GM18517 (cell line): ENCODE measurements at regions not wholly inside any gene's neighbourhood (a gene's known extent, or its start where the extent isn't known, plus 50 kb on each side); places are given as distances from the start of the nearest gene placed in this dataset.
A peak's percentile ranks its signal among the peaks of the same experiment; 100 is the strongest.

Experiments used
- ATAC-seq: cut with Tn5 transposase; IDR thresholded peaks from one replicate; pipeline ENCODE4 v1.9.1; 2021; ENCODE audit warnings: mild to moderate bottlenecking, moderate library complexity; ENCODE audit not compliant: unreplicated experiment

GRCh38 chr15:85305050-85305449 is 75.4 kb upstream of the AKAP13 start:
- no peak for ATAC-seq

DNA sequence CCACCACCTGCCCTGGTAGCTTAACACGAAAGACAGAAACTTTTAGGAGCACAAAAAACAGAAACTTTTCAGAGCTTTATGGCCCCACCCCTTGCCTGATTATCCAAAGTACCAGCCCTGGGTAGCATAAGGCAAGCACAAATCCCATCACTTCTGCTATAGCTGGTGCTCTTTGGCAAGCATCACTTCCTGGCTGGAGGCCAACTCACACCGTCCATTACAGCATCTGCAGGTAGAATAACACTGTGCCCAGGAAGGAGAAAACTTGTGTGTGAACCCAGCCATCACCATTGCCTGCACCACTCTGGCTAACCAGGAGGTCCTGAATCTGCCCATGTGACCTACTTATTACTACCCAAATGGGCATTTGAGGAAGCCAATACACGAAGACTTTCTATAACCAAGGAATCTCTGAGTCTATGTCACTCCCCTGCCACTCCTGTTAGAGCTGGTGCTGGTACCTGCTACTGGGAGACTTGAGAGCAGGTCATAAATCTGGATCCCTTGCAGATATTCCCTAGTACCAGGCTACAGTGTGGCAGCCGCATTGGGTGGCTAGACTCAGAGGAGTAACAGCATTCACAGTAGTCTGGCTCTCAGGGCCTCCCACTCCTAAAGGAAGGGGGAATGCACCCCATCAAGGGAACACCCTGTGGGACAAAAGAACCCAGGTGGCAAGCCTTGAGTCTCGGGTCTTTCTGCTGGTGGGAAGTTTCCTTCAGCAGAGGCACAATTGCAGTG is 73.3 kb upstream of the AKAP13 start:
- no peak for ATAC-seq

DNA sequence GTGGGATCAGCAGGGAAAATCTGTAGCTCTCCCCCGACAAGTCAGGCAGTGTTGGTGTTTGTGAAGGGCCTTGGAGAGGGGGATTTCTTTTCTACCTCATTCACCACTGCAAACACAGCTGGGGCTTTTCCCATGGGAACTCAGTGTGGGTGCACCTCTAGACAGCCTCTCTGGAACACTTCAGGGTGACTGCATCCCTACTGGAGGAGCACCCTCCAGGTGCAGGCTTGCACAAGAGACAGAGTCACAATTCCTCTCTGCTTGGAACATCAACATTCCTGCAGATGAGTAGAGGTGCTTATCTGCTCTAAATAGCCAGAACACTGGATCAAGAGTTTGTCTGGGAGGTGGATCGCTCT is 72.7 kb upstream of the AKAP13 start:
- no peak for ATAC-seq

DNA sequence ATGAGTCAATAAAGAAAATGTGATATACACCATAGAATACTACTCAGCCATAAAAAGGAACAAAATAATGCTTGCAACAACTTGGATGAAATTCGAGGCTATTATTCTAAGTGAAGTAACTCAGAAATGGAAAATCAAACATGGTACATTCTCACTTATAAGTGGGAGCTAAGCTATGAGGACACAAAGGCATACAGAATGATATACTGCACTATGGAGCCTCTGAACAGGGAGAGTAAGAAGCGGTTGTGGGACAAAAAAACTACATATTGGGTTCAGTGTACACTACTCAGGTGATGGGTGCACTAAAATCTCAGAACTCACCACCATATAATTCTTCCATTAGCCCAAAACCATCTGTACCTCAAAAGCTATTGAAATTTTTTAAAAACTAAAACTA is 68.8 kb upstream of the AKAP13 start:
- no peak for ATAC-seq

GRCh38 chr15:85312486-85312885 is 67.9 kb upstream of the AKAP13 start:
- peak; percentile 94 for ATAC-seq

DNA sequence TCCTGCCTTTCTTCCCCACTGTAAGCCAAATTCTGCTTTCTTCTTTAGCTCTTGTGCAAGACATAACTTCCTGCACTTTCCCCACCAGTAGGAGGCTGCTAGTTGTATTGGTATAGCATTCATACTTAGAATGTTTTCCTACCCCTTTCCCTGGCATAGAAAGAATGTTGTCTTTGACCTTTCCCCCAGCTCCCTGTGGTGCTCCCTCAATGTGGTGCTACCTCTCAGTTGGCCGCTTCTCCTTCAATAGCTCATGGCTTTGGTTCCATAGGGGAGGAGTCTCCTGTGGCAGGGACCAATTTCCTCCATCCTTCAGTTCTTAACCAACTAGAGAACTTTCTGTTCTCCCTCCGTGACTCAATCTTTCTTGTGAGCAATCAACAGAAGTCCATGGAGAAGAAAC is 67.5 kb upstream of the AKAP13 start:
- no peak for ATAC-seq

- ATAC-seq = no peak
Observed at GRCh38 chr15:85313339-85313738, 67.1 kb upstream of the AKAP13 start.

DNA sequence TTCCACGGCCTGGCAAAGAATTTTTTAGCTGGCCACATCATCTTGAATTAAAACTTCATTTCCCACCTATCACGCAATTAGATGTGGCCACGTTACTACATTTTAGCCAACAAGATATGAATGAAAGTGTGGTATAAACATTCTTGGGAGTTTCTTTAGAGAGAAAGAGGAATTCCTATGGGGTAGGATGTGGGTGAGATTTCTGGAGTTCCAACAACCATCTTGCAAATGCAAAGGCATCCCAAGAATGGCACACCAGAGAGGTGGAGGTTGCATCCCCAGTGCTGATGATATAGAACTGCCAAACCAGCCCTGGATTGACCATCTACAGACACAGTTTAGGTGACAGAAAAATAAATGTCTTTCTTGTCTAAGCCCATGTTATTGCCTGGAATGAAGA is 66.3 kb upstream of the AKAP13 start:
- ATAC-seq = no peak

- ATAC-seq = no peak
Observed at GRCh38 chr15:85314633-85315032, 65.8 kb upstream of the AKAP13 start.

- ATAC-seq = no peak
Observed at GRCh38 chr15:85316244-85316934, 64.0 kb upstream of the AKAP13 start.

- ATAC-seq = peak; percentile 93
Observed at GRCh38 chr15:85318048-85318731, 62.2 kb upstream of the AKAP13 start.

GRCh38 chr15:85318732-85319076 is 61.7 kb upstream of the AKAP13 start:
- ATAC-seq = no peak

DNA sequence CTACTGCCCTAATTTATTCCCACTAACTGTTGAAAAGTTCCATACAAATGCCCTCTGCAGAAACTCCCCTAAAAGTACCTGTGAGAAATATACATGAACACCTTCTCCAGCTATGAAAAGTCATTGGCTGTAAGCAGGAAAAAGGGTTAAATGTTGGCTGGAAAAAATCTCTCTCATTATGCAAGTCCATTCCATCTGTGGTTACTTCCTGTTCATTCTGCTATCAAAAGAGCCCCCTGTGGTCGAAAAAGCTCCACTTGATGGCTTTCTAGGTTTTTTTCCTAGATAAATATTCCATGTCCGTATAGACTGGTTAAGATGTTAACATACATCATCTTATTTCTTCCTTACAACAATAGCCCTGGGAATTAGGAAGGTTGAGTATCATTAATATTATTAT is 56.2 kb upstream of the AKAP13 start:
- ATAC-seq = no peak

DNA sequence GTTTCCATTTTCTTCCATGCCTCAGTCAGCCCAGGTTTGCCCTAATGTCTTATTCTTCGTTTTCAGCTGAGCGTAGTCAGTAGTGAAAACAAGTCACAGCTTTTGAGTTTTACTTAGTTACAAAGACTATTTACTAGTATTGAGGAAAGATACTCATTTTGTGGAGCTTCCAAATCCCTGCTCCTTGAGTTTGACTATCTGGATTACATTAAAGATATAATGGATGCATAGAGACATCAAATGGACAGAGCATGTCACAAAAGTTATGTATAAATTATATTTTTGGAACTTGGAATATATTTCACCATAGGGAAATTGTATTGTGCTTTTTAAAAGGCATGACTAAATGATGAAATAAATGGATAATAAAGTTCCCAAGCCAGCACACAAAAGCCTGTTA is 54.6 kb upstream of the AKAP13 start:
- ATAC-seq = no peak

GRCh38 chr15:85326291-85326690 is 54.1 kb upstream of the AKAP13 start:
- no peak for ATAC-seq

- no peak for ATAC-seq
Observed at GRCh38 chr15:85327820-85328219, 52.6 kb upstream of the AKAP13 start.

GRCh38 chr15:85329561-85330422 is 50.6 kb upstream of the AKAP13 start:
- ATAC-seq = peak; percentile 69
